ENCODE measurements at regions not wholly inside any gene's neighbourhood (a gene's known extent, or its start where the extent isn't known, plus 50 kb on each side); places are given as distances from the start of the nearest gene placed in this dataset.

- Histone ChIP-seq H3K27ac (no peak overlapping the region), H3K4me1 (ENCODE audit: low read depth, poor library complexity, severe bottlenecking) (peaks cover 10% of the 10 kb centered on the region), H3K4me2 (no peak overlapping the region), H4K20me1 (ENCODE audit: insufficient read depth) (no peaks in the 10 kb centered on the region), H3K9ac (no peak overlapping the region), H2AFZ (ENCODE audit: low read depth) (no peak overlapping the region), H3K79me2 (ENCODE audit: insufficient read depth, low read depth) (no peaks in the 10 kb centered on the region), H3K27me3 (ENCODE audit: insufficient read depth, low read depth) (no peaks in the 10 kb centered on the region), H3K36me3 (ENCODE audit: insufficient read depth) (no peaks in the 10 kb centered on the region), H3K4me3 (IDR thresholded peaks at IDR 0.05; ENCODE audit: insufficient read depth, low read depth, low read length) (no peak overlapping the region)
- no peak for TF ChIP-seq CTCF (conservative IDR thresholded peaks at IDR 0.05; ENCODE audit: low read depth, low read length)
Observed at GRCh38 chr14:42527141-42527540, 920.5 kb downstream of the LRFN5 start.

- no peak overlapping the region for H3K4me2 ChIP-seq
- no peaks in the 10 kb centered on the region for H3K36me3 ChIP-seq (ENCODE audit: insufficient read depth)
- H3K9ac ChIP-seq: no peak overlapping the region
- peaks cover 10% of the 10 kb centered on the region for H3K4me1 ChIP-seq (ENCODE audit: low read depth, poor library complexity, severe bottlenecking)
- no peaks in the 10 kb centered on the region for H4K20me1 ChIP-seq (ENCODE audit: insufficient read depth)
- no peak overlapping the region for H3K27ac ChIP-seq
- no peak overlapping the region for H2AFZ ChIP-seq (ENCODE audit: low read depth)
- no peaks in the 10 kb centered on the region for H3K27me3 ChIP-seq (ENCODE audit: insufficient read depth, low read depth)
- no peak overlapping the region for H3K4me3 ChIP-seq (IDR thresholded peaks at IDR 0.05; ENCODE audit: insufficient read depth, low read depth, low read length)
- no peaks in the 10 kb centered on the region for H3K79me2 ChIP-seq (ENCODE audit: insufficient read depth, low read depth)
- TF ChIP-seq CTCF (conservative IDR thresholded peaks at IDR 0.05; ENCODE audit: low read depth, low read length): no peak
Observed at GRCh38 chr14:42523666-42524065, 917.0 kb downstream of the LRFN5 start.

DNA sequence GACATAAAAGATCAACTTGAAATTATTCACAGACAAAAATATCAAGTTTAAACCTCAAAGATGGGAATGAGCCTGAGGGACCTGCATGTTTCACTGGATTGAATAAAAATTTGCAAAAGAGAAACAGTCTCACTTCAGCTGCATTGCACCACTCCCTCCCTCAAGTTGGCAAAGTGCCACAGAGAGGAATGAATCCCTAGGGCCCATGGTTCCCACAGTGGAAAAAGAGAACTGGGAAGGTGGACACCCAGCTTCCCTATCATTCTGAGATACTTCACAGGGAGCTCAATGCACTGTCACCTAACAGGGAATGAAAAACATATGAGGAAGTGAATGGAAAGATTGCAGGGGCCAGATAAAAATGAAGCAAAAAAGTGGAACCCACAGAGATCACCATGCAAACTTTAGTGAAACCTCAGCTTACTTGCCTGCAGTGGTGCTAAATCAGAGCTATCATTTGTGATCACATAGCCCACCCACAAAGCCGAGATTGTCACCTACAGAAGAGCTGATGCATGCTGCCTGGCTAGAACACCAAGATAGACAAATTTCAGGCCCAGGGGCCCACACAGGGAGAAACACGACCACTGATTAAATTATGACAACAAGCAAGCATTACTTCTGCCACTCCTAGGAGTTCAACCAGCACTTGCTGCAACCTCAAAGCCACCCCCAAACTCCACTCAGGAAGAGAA lies 911.3 kb downstream of the LRFN5 start:
- no peaks in the 10 kb centered on the region for H3K27me3 ChIP-seq (ENCODE audit: insufficient read depth, low read depth)
- no peak overlapping the region for H2AFZ ChIP-seq (ENCODE audit: low read depth)
- no peak overlapping the region for H3K27ac ChIP-seq
- H3K4me1 ChIP-seq (ENCODE audit: low read depth, poor library complexity, severe bottlenecking): no peaks in the 10 kb centered on the region
- no peak overlapping the region for H3K9ac ChIP-seq
- H3K4me2 ChIP-seq: no peak overlapping the region
- no peak for TF ChIP-seq CTCF (conservative IDR thresholded peaks at IDR 0.05; ENCODE audit: low read depth, low read length)
- no peak overlapping the region for H3K4me3 ChIP-seq (IDR thresholded peaks at IDR 0.05; ENCODE audit: insufficient read depth, low read depth, low read length)
- H3K36me3 ChIP-seq (ENCODE audit: insufficient read depth): no peaks in the 10 kb centered on the region
- no peaks in the 10 kb centered on the region for H4K20me1 ChIP-seq (ENCODE audit: insufficient read depth)
- no peaks in the 10 kb centered on the region for H3K79me2 ChIP-seq (ENCODE audit: insufficient read depth, low read depth)

DNA sequence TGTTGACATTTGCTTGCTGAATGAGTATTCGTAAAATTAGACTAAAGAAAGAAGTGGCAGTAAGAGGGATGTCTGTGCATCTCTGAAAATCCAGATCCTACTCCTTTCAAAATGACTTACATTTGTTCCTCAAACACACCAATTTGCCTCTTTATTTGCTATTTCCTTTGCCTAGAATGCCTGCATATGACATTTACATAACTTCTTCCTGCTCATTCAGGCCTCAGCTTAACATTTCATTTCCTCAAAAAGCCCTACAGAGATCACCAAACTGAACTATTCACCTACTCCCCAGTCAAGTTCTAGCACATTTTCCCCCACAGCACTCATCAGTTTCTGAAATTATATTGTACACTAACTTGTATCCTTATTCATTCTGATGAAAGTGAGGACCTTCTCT lies 907.2 kb downstream of the LRFN5 start:
- Histone ChIP-seq H3K27me3 (ENCODE audit: insufficient read depth, low read depth) (no peaks in the 10 kb centered on the region), H3K79me2 (ENCODE audit: insufficient read depth, low read depth) (no peaks in the 10 kb centered on the region), H3K9ac (no peak overlapping the region), H3K36me3 (ENCODE audit: insufficient read depth) (no peaks in the 10 kb centered on the region), H3K4me1 (ENCODE audit: low read depth, poor library complexity, severe bottlenecking) (no peaks in the 10 kb centered on the region), H2AFZ (ENCODE audit: low read depth) (no peak overlapping the region), H4K20me1 (ENCODE audit: insufficient read depth) (no peaks in the 10 kb centered on the region), H3K4me2 (no peak overlapping the region), H3K27ac (no peak overlapping the region), H3K4me3 (IDR thresholded peaks at IDR 0.05; ENCODE audit: insufficient read depth, low read depth, low read length) (no peak overlapping the region)
- TF ChIP-seq CTCF (conservative IDR thresholded peaks at IDR 0.05; ENCODE audit: low read depth, low read length): no peak

Data from KMS-11 (cell line).